Panc1 (cell line): ENCODE measurements at regions not wholly inside any gene's neighbourhood (a gene's known extent, or its start where the extent isn't known, plus 50 kb on each side); places are given as distances from the start of the nearest gene placed in this dataset.

Source experiments
- CTCF ChIP-seq: fragments of 450-650 bp; IDR thresholded peaks from 2 replicates; pipeline ENCODE4 v1.5.1; 2017; ENCODE audit warnings: mild to moderate bottlenecking
- POLR2AphosphoS5 ChIP-seq: IDR thresholded peaks from 2 replicates; pipeline ENCODE4 v1.6.1; 2012; ENCODE audit warnings: mild to moderate bottlenecking, low read depth, low read length, moderate library complexity
- REST ChIP-seq, 2 experiments: IDR thresholded peaks; 2 replicates each; pipeline ENCODE4 v1.6.1; 2011 to 2012; ENCODE audit warnings: low read depth in 2 of 2, control low read depth in 1 of 2, low read length in 1 of 2, mild to moderate bottlenecking in 1 of 2, moderate library complexity in 1 of 2; ENCODE audit not compliant: insufficient read depth in 1 of 2
- SIN3A ChIP-seq: IDR thresholded peaks from 2 replicates; pipeline ENCODE4 v1.6.1; 2012; ENCODE audit warnings: low read depth, mild to moderate bottlenecking, low read length, moderate library complexity, borderline replicate concordance; ENCODE audit not compliant: insufficient read depth
- TCF7L2 ChIP-seq: IDR thresholded peaks from 2 replicates; pipeline ENCODE4 v1.6.1; 2011; ENCODE audit warnings: mild to moderate bottlenecking, low read depth, low read length, inconsistent platforms

GRCh38 chr4:24169956-24170355, 280.1 kb upstream of the PPARGC1A start:
- no peak for TF ChIP-seq CTCF
- TF ChIP-seq SIN3A: no peak
- TF ChIP-seq REST (IDR thresholded peaks at IDR 0.05; ENCODE audit: insufficient read depth in 1 of 2, low read depth in 2 of 2, low read length in 1 of 2): no peak
- no peak for TF ChIP-seq POLR2AphosphoS5
- no peak for TF ChIP-seq TCF7L2
